ENCODE measurements at regions not wholly inside any gene's neighbourhood (a gene's known extent, or its start where the extent isn't known, plus 50 kb on each side); places are given as distances from the start of the nearest gene placed in this dataset.
"Not testable (repeated sequence)": the region's sequence is repeated elsewhere in the genome, so short reads cannot be mapped to it uniquely, and the experiment has no call there.

DNA sequence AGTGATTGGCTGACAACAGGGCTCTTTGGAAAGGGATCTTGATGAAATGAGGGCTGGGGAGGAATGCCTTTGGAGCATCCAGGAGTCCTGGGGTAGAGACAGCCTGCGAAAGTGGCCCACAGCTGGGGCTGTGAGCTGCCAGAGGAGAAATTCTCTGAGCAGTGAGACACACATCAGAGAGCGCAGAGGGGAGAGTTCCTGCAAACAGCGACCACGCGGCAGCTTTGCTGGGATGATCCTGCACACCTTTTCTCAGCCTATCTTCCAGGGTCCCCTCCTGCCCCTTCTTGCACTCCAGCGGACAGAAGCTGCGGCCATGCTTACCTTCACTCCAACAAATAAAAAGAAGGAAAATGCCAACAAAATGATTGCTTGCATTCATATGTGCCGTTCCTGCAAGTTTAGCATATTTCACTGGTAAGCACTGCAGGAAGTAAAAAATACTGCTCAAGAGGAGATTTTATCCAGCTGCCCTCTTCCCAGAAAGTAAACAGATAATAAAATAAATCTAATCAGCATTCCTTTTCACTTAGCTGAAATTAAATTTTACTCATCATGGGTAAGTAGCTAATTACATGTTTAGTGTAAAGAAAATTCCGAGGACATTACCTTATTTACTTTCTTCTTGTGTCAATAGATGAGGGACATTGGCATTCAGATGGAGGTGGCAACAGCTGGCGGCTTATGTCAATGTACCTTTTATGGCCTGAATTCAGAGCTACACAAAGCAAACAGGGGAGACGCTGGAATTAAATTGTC, 339.9 kb upstream of the ARID1B start:
- peak; percentile 94 for FAIRE-seq

DNA sequence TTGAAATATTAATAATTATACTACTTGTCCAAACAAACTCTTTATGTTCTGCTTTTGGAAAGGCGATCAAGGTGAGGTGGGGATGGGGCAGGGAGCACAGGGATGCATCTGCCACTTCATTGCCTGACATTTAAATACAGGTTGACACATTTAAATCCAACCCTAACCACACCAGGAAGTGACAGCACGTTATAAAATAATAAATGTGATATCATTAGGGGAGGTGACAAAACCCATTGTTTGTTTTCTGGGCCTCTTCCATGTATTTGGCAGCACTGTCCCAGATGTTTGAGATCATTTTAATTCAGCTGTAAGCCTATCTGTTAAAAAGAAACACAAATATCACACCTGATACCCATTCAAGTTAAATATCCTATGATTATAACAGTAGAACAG, 342.4 kb upstream of the ARID1B start:
- FAIRE-seq, result no peak

DNA sequence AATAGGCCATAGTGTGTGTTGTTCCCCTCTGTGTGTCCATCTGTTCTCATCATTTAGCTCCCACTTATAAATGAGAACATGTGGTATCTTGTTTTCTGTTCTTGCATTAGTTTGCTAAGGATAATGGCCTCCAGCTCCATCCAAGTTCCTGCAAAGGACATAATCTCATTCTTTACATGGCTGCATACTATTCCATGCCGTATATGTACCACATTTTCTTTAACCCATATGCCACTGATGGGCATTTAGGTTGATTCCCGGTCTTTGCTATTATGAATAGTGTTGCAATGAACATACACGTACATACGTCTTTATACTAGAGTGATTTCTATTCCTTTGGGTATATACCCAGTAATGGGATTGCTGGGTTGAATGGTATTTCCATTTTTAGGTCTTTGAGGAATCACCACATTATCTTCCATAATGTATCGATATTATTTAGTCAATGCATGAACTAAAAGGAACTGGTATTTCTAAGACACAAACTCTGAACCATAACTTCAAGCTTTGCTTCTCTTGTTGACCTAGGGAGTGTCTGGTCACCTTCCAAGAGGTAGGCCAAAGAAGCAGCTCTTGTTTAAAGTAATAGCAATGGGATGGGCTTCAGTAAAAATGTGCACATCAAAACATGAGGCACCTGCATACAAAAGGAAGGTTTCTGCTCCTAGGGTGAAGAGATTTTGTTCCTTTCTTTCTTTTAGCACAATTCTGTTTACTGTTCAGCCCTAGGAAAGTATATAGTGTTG, 343.0 kb upstream of the ARID1B start:
- FAIRE-seq, result no peak

DNA sequence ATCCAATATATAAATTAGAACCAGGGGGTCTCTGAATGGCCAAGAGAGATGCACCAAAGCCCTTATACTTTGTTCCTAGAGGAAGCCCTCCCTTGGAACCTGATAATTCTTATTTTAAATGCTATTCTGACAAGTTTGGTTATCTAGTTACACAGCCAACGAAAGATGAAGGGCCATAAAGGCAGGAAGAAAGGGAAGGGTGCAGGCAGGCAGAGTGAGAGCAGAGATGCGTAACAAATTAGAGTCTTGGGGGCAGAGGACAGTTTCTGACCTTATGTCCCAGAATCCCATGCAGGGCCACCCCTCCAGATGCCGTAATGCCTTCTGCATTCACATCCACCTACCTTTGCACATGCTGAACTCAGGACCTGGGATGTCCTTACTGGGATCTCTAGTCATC, 344.6 kb upstream of the ARID1B start:
- no peak for FAIRE-seq

DNA sequence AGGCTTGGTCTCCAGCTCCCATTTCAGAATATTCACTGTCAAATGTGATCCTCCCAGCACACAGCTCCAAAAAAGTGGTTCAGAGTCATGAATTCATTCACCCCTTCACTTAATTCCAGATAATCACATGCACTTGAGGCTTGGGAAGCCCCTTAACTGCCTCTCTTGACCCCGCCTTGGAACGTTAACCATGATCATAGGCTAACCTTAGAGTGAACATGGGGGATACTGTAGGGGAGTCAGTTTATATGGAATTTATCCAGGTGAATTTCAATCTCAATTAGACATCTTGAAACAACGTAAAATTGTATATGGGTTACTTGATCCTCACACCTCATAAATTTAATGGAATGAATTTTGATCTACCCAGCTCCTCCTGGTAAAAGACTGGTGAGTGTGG, 346.8 kb upstream of the ARID1B start:
- no peak for FAIRE-seq

DNA sequence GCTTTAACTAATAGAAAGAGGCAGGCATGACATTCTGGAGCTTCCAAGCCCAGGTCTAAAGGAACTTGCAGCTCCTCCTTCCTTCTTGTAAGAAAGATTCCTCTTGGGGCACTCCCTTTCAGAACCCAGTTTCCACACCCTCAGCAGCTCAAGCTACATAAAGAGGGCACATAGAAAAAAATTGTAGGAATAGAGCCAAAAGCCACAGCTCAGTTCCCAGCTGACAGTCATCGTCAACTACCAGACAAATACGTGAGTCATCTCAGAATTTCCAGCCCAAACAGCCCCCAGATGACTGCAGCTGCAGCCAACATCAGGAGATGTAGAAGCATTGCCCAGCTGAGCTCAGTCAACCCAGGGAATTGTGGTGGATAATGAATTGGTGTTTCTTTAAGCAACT, 349.8 kb upstream of the ARID1B start:
- FAIRE-seq, result no peak

DNA sequence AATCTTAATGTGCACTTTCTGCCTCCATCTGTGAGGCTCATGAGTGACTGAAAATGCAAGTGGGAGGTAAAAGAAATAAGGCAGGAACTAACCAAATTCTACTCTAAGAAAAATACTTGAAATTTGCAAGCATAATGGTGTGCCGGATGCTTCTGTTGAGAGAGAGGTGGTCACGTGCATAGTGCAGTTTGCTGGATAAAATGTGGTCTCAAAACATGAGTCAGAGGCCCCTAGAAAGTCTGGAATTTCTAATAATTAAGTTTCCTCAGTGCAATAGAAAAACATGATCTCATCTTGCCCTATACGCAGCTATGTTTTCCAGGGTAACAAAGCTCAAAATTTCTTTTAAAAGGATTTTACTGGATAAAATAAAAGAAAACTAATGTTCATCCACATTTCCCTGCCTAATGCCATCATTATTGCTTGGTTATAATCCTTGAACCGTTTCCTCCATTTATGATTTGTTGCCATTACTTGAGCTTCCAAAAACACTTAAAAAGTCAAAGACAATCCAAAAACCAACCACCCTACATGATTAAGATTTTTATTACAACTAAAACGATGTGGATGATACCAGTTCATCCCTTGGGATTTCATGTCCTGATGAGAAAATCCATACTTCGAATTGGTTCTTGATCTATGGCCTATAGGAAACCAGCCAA, 351.7 kb upstream of the ARID1B start:
- FAIRE-seq, result no peak

DNA sequence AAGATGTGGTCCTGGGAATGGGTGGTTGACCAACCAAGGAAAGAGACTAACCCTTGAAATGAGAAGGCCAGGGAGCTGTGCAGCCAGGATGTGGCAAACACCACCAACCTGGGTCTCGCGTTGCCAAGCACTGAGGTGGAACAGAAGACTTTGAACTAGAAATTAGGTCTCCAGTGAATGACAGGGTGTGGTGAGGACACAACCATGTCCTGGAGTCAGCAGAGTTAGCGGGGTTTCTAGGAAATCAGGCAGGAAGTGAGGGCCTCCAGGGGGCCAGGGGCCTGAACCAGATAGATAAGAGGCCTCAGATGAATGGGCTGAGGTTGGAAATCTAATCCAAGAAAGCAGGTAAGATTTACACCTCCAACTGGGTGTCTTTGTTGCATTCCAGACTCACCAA, 353.3 kb upstream of the ARID1B start:
- FAIRE-seq, result no peak

DNA sequence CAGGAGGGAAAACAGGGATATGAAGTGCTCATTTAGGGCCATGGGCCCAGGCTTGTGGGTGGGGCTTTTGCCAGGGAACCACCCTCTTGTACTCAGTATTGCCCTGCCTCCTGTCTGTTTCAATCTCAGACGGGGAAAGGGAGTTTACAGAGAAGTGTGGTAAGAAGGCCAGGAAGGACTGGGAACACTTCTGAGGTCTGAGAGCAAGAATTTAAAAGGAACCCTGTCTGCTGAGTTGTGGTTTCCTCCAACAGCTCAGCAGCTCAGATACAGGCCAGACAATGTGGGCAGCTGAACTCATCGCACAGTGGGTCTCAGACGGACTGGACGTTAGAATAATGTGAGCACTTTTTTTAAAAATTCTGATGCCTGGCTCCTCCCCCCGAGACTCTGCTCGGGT, 354.1 kb upstream of the ARID1B start:
- no peak for FAIRE-seq

DNA sequence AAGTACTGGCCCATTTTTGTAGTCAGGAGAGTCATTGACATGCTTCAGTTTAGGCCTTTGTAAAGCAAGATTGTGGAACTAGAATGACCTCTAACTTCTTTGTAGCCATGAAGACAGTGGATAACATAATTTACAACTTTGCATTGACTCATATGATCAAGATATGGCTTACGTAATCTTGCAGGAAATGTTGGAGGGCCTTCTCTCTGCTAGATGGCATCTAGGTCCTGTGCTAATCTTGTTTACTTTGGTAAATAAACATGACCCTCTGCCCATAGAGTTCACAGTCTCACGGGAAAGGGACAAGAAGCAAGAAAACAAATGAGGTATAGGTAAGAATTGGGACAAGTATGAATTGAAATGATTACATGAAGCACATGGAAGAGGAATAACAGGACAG, 355.2 kb upstream of the ARID1B start:
- no peak for FAIRE-seq

DNA sequence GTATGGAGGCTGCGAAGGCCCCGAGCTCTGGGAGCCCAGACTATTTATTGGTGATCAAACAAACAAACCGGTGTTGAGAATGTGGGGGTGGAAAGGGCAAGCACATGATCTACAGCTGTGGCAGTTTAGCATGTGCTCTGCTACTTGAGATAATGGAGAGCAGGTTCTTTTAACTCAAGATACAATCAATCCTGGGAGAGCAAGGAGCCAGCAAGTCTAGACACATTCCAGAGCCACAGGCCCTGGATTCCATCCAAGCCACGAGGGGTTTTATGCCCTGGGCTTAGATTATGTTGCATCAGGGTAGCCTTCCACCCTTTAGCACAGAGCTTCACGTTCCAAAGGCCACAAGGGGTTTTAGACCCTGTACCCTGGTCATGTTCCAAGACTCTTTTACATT, 355.9 kb upstream of the ARID1B start:
- FAIRE-seq, result not testable (repeated sequence)

DNA sequence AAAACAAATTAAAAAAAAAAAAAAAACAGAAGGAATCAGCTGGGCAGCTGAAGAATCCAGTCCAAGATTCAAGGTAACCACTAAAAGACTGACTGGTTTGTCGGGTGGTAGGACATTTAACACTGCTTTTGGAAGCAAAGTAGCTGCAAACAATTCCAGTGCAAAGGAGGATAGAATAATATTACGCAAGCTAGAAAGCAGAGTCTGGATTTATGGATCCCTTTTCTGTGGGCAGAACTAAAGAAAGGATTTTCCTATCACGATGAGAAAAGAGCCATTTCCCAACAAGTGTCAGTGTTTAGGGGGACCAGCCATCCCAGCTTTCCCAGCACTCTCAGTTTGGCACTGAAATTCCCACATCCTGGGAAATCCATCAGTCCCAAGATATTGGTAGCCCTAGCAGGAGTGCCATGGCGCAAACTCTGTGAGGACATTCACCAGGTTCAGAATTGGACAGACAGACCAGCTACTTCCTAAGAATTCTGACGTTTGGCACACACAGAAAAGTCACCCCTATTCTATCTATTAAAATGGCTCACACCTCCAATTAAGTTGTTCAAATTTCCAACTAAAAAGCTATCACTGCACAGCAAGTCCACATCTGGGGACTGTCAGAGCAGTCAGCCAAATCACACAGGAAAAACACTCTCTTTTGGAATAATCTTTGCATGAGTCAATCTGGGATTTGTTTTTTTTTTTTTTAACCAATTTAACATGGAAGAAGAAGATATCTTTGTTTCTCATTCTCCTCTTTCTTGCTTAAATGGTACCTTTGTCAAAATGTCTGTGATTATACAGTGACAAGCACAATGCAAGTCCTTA, 356.8 kb upstream of the ARID1B start:
- no peak for FAIRE-seq

DNA sequence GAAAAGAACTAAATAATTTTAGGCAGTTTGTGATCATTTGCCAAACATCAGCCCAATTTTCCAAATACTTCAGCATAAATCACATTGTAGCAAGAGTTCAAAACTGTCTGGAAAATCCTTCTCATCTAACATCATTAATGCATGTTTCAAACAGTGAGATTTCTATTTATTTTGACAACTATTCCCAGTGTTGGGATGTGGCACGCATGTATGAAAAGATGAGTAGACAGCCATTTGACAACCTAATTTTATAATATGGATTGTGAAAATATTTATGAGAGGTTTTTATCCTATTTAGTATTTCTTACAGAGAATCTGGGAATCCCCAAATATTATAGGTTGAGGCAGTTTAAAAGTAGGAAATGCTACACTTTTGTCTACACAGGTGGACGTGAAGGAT, 357.6 kb upstream of the ARID1B start:
- FAIRE-seq, result no peak

DNA sequence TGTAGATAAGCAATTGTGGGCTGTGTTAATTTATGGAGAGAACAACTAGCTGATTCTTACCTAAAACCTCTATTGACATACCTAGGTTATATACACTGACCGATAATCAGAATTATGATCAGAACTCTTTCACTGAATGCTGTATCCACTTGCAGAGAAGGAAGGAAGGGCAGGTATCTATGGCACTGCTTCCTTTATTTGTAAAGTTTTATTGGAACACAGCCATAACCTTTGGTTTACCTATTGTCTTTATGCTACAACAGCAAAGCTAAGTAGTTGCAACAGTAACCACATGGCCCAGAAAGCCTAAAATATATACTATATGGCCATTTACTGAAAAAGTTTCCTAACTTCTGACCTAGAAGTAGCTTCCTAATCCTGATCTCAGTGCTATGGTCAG, 358.9 kb upstream of the ARID1B start:
- FAIRE-seq, result no peak

DNA sequence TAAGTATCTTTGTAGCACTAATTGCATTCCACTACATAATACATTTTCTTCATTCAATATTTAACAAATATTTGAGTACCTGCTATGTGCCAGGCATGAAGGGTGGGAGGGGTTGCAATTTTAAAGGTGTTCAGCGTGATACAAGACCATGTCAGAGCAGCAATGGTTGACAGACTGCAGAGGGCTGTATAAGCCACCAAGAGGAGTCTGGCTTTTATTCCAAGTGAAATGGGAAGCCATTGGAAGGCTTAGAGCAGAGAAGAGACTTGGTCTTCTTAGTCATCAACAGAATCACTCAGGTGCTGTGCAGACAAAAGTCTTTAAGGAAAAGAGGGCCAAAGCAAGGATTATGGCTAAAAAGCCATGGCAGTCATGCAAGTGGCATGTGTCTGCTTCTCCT, 360.8 kb upstream of the ARID1B start:
- no peak for FAIRE-seq

DNA sequence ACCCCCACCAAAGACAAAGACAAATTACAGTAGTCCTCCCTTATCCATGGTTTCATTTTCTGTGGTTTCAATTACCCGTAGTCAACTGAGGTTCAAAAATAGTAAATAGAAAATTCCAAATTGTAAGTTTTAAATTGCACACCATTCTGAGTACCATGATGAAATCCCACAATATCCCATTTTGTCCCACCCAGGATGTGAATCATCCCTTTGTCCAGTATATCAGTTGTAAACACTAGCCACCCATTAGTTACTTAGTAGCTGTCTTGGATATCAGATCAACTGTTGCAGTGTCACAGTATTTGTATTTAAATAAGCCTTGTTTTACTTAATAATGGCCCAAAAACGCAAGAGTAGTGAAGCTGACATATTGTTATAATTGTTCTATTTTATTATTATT, 364.0 kb upstream of the ARID1B start:
- no peak for FAIRE-seq

DNA sequence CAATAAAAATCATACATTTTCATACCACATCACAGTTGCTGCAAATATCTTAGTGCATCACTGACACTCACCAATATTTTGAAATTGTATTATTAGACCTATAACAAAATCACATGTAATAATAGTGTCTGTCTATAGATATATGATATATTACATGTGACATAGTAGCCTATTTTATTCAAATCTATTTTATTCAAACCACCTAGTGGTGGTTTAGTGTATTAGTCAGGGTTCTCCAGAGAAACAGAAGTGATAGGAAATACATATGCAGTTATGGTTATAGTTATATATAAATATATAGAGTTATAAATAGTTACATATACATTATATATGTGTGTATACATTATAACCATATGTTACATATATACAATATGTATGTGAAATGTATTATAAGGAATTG, 366.5 kb upstream of the ARID1B start:
- no peak for FAIRE-seq

DNA sequence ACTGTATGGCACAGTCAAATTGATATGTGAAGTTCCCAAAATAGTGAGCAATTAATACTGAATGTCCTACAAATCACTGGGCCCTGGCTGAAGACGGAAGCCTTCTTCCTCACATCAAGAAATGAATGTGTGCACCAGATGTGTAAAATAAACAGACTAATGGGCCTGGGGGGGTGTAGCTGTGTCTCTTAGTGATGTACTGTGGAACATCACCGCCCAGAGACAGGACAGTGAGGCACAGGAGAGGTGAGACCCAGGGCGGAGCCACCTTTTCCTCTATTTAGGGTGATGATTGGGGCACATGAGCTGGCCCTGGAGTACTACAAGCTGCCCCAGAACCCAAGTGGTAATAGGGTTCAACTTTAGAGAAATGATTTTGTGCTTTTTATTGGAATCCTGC, 368.5 kb upstream of the ARID1B start:
- FAIRE-seq, result no peak

DNA sequence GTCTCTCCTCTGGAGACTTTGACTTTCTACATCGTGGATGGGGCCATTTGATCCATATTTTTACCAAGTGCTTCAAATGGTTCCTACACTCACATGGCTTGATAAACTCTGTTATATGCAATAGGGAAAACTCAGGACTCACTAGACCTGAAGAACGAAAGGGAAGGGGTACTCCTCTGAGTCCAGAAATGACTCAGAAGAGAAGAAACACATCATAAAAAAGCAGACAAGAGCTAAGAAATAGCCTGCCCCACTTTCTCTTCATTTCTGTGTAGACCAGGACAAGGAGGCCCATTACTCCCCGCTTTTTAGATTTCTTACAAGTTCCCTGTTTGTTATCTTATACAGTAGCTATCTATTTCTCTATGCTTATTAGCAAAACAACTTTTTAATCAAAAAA, 369.8 kb upstream of the ARID1B start:
- FAIRE-seq, result no peak

DNA sequence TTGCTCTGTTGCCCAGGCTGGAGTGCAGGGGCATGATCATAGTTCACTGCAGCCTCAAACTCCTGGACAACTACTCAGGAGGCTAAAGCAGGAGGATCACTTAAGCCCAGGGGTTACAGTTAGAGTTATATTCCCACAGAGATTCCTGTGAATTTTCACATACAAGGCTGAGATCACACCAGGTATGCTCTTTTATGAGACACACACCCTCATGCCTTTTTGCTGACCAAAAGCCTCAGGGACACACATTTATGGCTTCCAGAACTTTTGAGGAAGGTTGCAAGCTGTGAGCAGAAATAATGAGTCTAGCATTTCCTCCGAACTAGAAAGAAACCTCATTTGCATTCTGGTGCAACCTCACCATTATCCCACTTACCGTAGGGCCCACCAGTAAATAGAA, 370.5 kb upstream of the ARID1B start:
- FAIRE-seq, result no peak

DNA sequence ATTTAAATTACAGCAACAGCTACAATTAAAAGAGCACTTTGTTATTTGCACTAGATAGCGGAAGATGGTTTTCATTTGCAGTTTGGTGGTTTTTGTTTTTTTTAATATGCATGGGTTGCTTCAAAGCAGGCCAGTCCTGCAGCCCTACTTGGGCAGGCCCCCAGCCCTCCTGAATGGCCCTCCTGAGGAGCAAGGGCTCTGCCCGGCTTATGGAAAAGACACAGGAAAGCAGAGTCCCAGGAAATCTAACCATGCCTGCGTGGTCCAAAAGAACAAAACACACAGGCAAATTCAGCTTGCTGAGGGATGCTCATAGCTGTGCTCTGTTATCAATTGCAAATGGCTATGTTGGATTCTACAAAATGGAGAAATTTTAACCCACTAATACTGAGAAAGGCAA, 371.1 kb upstream of the ARID1B start:
- no peak for FAIRE-seq

DNA sequence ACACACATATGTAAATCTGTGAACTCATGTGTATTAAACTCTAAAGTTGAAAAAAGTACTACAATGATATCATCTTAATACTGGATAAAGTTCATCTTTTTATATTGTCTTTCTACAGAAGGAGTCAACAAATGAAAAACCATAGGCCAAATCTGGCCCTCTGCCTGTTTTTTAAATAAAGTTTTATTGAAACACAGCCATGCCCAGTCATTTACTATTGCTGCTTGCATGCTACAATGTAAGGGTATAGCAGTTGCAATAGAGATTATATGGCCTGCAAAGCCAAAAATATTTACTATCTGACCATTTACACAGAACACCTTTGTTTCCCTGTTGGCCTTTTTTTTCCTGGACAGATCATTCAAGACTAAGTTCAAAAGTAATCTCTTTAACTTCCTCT, 374.6 kb upstream of the ARID1B start:
- no peak for FAIRE-seq

DNA sequence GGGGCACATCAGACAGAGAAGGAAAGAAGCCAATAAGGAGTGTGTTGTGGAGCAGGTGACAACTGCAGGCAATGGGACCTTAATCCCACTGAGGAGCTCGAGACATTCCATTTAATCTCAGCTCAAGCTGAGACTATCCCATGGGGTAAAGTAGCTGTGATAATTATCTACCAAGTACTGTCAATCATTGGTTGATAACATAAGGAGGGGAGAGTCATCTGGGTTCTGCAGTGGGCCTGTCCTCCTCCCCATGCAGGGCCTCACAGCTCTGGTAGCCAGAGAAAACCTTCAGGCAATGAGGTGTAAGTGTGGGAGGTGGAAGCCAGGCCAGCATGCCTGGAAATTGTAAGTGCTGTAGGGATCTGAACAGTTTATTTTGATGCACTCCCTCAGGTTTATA, 375.0 kb upstream of the ARID1B start:
- FAIRE-seq, result no peak

Data from islet of Langerhans (tissue), 1 donor.